Keratinocyte (primary cell): ENCODE measurements at regions not wholly inside any gene's neighbourhood (a gene's known extent, or its start where the extent isn't known, plus 50 kb on each side); places are given as distances from the start of the nearest gene placed in this dataset.

Experiments used
- DNase-seq: peaks from one replicate; pipeline ENCODE4 v3.0.0-alpha.2; 2011; ENCODE audit warnings: low read depth, missing footprints, low spot score
- FAIRE-seq: peaks from 2 replicates; lab custom pipeline; 2011; peaks lifted over from hg19 to GRCh38; lab: Jason Lieb, UNC
- H2AFZ ChIP-seq: 2 replicates; pipeline ENCODE4 v1.6.0; 2012; ENCODE audit warnings: low read length, control low read depth, inconsistent platforms; ENCODE audit not compliant: control insufficient read depth
- H3K27ac ChIP-seq: 2 replicates; pipeline ENCODE4 v1.5.1; 2011; ENCODE audit warnings: low read length; ENCODE audit not compliant: control insufficient read depth, insufficient read depth
- H3K27me3 ChIP-seq: 3 replicates; pipeline ENCODE4 v1.6.0; 2011; ENCODE audit warnings: low read length; ENCODE audit not compliant: control insufficient read depth, insufficient read depth; ENCODE audit errors: extremely low read depth
- H3K36me3 ChIP-seq, 2 experiments: 2 replicates in 1 of 2; 3 replicates in 1 of 2; pipeline ENCODE4 v1.5.1; 2011; ENCODE audit warnings: low read length in 2 of 2, mild to moderate bottlenecking in 1 of 2; ENCODE audit not compliant: control insufficient read depth in 2 of 2, insufficient read depth in 2 of 2; ENCODE audit errors: extremely low read depth in 1 of 2
- H3K4me1 ChIP-seq: 3 replicates; pipeline ENCODE4 v1.5.1; 2011; ENCODE audit warnings: low read length; ENCODE audit not compliant: control insufficient read depth, insufficient read depth; ENCODE audit errors: extremely low read depth
- H3K4me2 ChIP-seq: 3 replicates; pipeline ENCODE4 v1.6.0; 2011; ENCODE audit warnings: low read depth, low read length; ENCODE audit not compliant: control insufficient read depth, insufficient read depth; ENCODE audit errors: extremely low read depth
- H3K4me3 ChIP-seq, 3 experiments: fragments of 200-600 bp in 1 of 3; sonication (generic) in 1 of 3; 2 replicates in 2 of 3; 3 replicates in 1 of 3; pipeline ENCODE4 v1.5.1; 2011 to 2016; ENCODE audit warnings: low read length in 3 of 3, mild to moderate bottlenecking in 3 of 3, control low read depth in 2 of 3, inconsistent platforms in 1 of 3, low read depth in 1 of 3, mixed read lengths in 1 of 3, mixed run types in 1 of 3, moderate library complexity in 1 of 3; ENCODE audit not compliant: control insufficient read depth in 2 of 3, insufficient read depth in 2 of 3; ENCODE audit errors: extremely low read depth in 1 of 3
- H3K79me2 ChIP-seq: 2 replicates; pipeline ENCODE4 v1.6.0; 2012; ENCODE audit warnings: low read length; ENCODE audit not compliant: control insufficient read depth, insufficient read depth
- H3K9ac ChIP-seq: 3 replicates; pipeline ENCODE4 v1.6.0; 2011; ENCODE audit warnings: low read length; ENCODE audit not compliant: control insufficient read depth, insufficient read depth; ENCODE audit errors: extremely low read depth
- H3K9me1 ChIP-seq: 3 replicates; pipeline ENCODE4 v1.6.0; 2011; ENCODE audit warnings: low read length; ENCODE audit not compliant: control insufficient read depth, insufficient read depth; ENCODE audit errors: extremely low read depth
- H3K9me3 ChIP-seq: 2 replicates; pipeline ENCODE4 v1.5.1; 2012; ENCODE audit warnings: low read depth, low read length; ENCODE audit not compliant: control insufficient read depth
- H4K20me1 ChIP-seq: 3 replicates; pipeline ENCODE4 v1.6.0; 2011; ENCODE audit warnings: low read length; ENCODE audit not compliant: control insufficient read depth, insufficient read depth; ENCODE audit errors: extremely low read depth
- EZH2 ChIP-seq: IDR thresholded peaks from one replicate; pipeline ENCODE4 v1.6.1; 2012; ENCODE audit warnings: inconsistent platforms, mild to moderate bottlenecking, low read length, moderate library complexity
- dilution Hi-C: fragments of 300-500 bp; cut with MboI; formaldehyde crosslinking; loops from one replicate; pipeline ENCODE4 v1.7.0; 2020; ENCODE audit warnings: low sequenced_read_pairs; ENCODE audit not compliant: extremely low pct_ligation_motif_present
- TF ChIP-seq, protein P1 (sequence below), 3 experiments: IDR thresholded peaks in 1 of 3; conservative IDR thresholded peaks in 1 of 3; optimal IDR thresholded peaks in 1 of 3; 2 replicates in 2 of 3; 3 replicates in 1 of 3; pipeline versions ENCODE3 to v1.5.1; 2011; ENCODE audit warnings: low read length in 3 of 3, mild to moderate bottlenecking in 3 of 3, moderate library complexity in 2 of 3, control low read depth in 1 of 3, inconsistent platforms in 1 of 3; ENCODE audit not compliant: insufficient read depth in 2 of 3; ENCODE audit errors: extremely low read depth in 1 of 3

DNA sequence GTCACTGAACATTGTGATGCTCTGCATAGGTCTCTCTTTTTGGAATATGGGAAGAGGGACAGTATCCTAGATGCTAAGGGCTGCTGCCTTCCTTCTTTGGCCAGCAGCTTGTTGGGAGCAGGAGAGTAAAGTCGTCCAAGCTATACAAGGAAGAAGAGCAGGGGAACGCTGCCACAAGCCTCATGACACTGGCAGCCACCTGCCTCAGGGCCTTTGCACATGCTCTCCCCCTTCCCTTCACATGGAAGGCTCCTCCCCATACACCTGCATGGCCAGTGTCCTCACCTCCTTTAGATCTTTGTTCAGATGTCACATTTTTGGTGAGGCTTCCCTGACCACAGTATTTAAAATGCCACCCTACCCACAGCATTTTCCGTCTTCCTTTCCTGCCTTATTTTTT is 78.1 kb upstream of the CRHR1 start:
- DNase-seq (no peak), FAIRE-seq (no peak)
- TF ChIP-seq, protein P1, sequence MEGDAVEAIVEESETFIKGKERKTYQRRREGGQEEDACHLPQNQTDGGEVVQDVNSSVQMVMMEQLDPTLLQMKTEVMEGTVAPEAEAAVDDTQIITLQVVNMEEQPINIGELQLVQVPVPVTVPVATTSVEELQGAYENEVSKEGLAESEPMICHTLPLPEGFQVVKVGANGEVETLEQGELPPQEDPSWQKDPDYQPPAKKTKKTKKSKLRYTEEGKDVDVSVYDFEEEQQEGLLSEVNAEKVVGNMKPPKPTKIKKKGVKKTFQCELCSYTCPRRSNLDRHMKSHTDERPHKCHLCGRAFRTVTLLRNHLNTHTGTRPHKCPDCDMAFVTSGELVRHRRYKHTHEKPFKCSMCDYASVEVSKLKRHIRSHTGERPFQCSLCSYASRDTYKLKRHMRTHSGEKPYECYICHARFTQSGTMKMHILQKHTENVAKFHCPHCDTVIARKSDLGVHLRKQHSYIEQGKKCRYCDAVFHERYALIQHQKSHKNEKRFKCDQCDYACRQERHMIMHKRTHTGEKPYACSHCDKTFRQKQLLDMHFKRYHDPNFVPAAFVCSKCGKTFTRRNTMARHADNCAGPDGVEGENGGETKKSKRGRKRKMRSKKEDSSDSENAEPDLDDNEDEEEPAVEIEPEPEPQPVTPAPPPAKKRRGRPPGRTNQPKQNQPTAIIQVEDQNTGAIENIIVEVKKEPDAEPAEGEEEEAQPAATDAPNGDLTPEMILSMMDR (optimal IDR thresholded peaks at IDR 0.05 in 1 of 3, IDR thresholded peaks at IDR 0.05 in 1 of 3, conservative IDR thresholded peaks at IDR 0.05 in 1 of 3; ENCODE audit: extremely low read depth in 1 of 3, insufficient read depth in 2 of 3, low read length in 3 of 3): no peak
- TF ChIP-seq EZH2: no peak
- H4K20me1 ChIP-seq: peaks cover 3% of the 10 kb centered on the region
- H3K4me2 ChIP-seq: no peak overlapping the region
- dilution Hi-C loops: no loop called here
- H3K9me1 ChIP-seq: no peaks in the 10 kb centered on the region
- no peak overlapping the region for H3K4me3 ChIP-seq
- H3K27ac ChIP-seq: no peak overlapping the region
- peaks cover 9% of the 10 kb centered on the region for H3K4me1 ChIP-seq
- no peaks in the 10 kb centered on the region for H3K79me2 ChIP-seq
- H3K9me3 ChIP-seq: no peaks in the 10 kb centered on the region
- no peak overlapping the region for H3K9ac ChIP-seq
- H3K36me3 ChIP-seq: no peaks in the 10 kb centered on the region
- H3K27me3 ChIP-seq: peaks cover 42% of the 10 kb centered on the region
- no peak overlapping the region for H2AFZ ChIP-seq

DNA sequence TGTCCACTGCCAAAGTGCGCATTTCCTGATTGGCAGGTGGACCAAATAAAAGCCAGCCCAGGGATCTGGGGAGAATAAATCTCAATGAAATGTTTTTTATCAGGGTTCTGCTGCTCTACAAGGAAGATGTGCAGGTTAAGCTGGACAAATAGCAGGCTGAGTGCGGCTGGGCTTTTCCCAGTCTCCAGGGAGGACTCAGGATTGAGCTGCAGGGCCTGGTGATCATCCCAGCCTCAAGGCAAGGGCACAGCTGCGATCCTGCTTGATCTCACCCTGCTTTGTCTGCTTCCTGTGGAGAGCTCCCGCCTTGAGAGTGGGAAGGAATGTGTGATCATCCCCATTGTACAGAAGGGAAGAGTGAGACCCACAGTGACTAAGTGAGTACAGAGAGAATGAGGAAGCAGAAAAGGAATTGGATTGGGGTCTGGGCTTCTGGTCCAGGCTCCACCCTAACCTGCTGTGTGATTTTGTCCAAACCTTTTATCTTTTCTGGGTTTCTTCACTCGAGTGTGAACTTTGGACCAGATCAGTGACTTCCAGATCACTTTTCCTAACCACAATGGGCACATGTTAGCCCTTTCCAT is 75.3 kb upstream of the CRHR1 start:
- Histone ChIP-seq H2AFZ (no peak overlapping the region), H3K4me2 (no peak overlapping the region), H3K27me3 (peaks cover 47% of the 10 kb centered on the region), H3K79me2 (no peaks in the 10 kb centered on the region), H3K36me3 (no peaks in the 10 kb centered on the region), H3K9me3 (no peaks in the 10 kb centered on the region), H3K9me1 (no peaks in the 10 kb centered on the region), H3K4me3 (no peak overlapping the region), H3K9ac (no peak overlapping the region), H4K20me1 (peaks cover 3% of the 10 kb centered on the region), H3K27ac (no peak overlapping the region), H3K4me1 (peaks cover 9% of the 10 kb centered on the region)
- no peak for DNase-seq
- no peak for TF ChIP-seq EZH2
- TF ChIP-seq, protein P1 (optimal IDR thresholded peaks at IDR 0.05 in 1 of 3, IDR thresholded peaks at IDR 0.05 in 1 of 3, conservative IDR thresholded peaks at IDR 0.05 in 1 of 3; ENCODE audit: extremely low read depth in 1 of 3, insufficient read depth in 2 of 3, low read length in 3 of 3): no peak
- no peak for FAIRE-seq
- dilution Hi-C loops: no loop called here
